K562 (cell line): ENCODE measurements at regions not wholly inside any gene's neighbourhood (a gene's known extent, or its start where the extent isn't known, plus 50 kb on each side); places are given as distances from the start of the nearest gene placed in this dataset.

Source experiments
- CC2D1A ChIP-seq: fragments of 450-650 bp; IDR thresholded peaks from 2 replicates; pipeline ENCODE4 v1.6.1; 2017; ENCODE audit warnings: mild to moderate bottlenecking
- CHD7 ChIP-seq: fragments of 200-600 bp; sonication (generic); IDR thresholded peaks from one replicate; pipeline ENCODE4 v1.6.1; 2012; ENCODE audit warnings: mild to moderate bottlenecking, low read depth, low read length, inconsistent platforms
- U2AF1 ChIP-seq: fragments of 200-400 bp; formaldehyde crosslinking; optimal IDR thresholded peaks from 2 replicates; pipeline ENCODE3; 2017; ENCODE audit warnings: mild to moderate bottlenecking, low read depth, low read length, moderate library complexity
- ZNF449 ChIP-seq: fragments of 250-450 bp; sonication (Bioruptor Pico); IDR thresholded peaks from 2 replicates; pipeline ENCODE4 v1.8.0; 2022; ENCODE audit warnings: moderate library complexity, mild to moderate bottlenecking, inconsistent platforms

GRCh38 chr4:161134795-161135194 is 1029.0 kb downstream of the FSTL5 start (continued):
- TF ChIP-seq CHD7: no peak
- TF ChIP-seq U2AF1: no peak
- TF ChIP-seq CC2D1A: no peak
- TF ChIP-seq ZNF449 (CRISPR knock-in tag): no peak
